GM12875 (cell line): ENCODE measurements at regions not wholly inside any gene's neighbourhood (a gene's known extent, or its start where the extent isn't known, plus 50 kb on each side); places are given as distances from the start of the nearest gene placed in this dataset.

Source experiments
- H3K4me3 ChIP-seq: one replicate; pipeline ENCODE4 v1.5.1; 2011; ENCODE audit warnings: low read depth, low read length, control low read depth
- CTCF ChIP-seq: IDR thresholded peaks from 2 replicates; pipeline ENCODE4 v1.5.1; 2011; ENCODE audit warnings: low read depth, mild to moderate bottlenecking, control low read depth, inconsistent platforms, low read length, moderate library complexity, borderline replicate concordance; ENCODE audit not compliant: insufficient read depth

GRCh38 chr17:77382356-77382911 lies 241.7 kb downstream of the SEC14L1 start:
- no peak overlapping the region for H3K4me3 ChIP-seq
- TF ChIP-seq CTCF, result no peak

- no peak overlapping the region for H3K4me3 ChIP-seq
- TF ChIP-seq CTCF, result no peak
Observed at GRCh38 chr17:77382966-77383612, 242.3 kb downstream of the SEC14L1 start.

GRCh38 chr17:77383613-77384608 lies 243.1 kb downstream of the SEC14L1 start:
- H3K4me3 ChIP-seq, result no peak overlapping the region
- no peak for TF ChIP-seq CTCF

GRCh38 chr17:77385750-77386501 lies 245.2 kb downstream of the SEC14L1 start:
- no peak for TF ChIP-seq CTCF
- H3K4me3 ChIP-seq, result no peak overlapping the region

- no peak for TF ChIP-seq CTCF
- no peak overlapping the region for H3K4me3 ChIP-seq
Observed at GRCh38 chr17:77386502-77387192, 245.9 kb downstream of the SEC14L1 start.

GRCh38 chr17:77387891-77388290 lies 247.1 kb downstream of the SEC14L1 start:
- no peak overlapping the region for H3K4me3 ChIP-seq
- no peak for TF ChIP-seq CTCF
